H1 (cell line): ENCODE measurements at regions not wholly inside any gene's neighbourhood (a gene's known extent, or its start where the extent isn't known, plus 50 kb on each side); places are given as distances from the start of the nearest gene placed in this dataset.

Source experiments
- CTCF ChIA-PET: fragments of 300-600 bp; sonication (Branson Sonifier 250); formaldehyde crosslinking; loops from one replicate; lab custom pipeline; 2021; ENCODE audit not compliant: partially characterized antibody; lab: Charles Lee
- POLR2A ChIA-PET: fragments of 300-600 bp; sonication (Branson Sonifier 250); formaldehyde crosslinking; loops from one replicate; lab custom pipeline; 2021; ENCODE audit warnings: inconsistent platforms; ENCODE audit not compliant: partially characterized antibody; lab: Charles Lee
- DNase-seq, 2 experiments: peaks; one replicate each; pipeline versions ENCODE4 v3.0.0 to v3.0.0-alpha.2; 2010 to 2022; ENCODE audit warnings: low spot score in 2 of 2, low read depth in 1 of 2, mixed read lengths in 1 of 2
- FAIRE-seq: peaks from 2 replicates; lab custom pipeline; 2011; peaks lifted over from hg19 to GRCh38; lab: Jason Lieb, UNC
- H2AFZ ChIP-seq: 2 replicates; pipeline ENCODE4 v1.8.1; 2012; ENCODE audit warnings: low read length, inconsistent platforms
- H2AK5ac ChIP-seq: 2 replicates; pipeline ENCODE4 v1.6.1; 2013; ENCODE audit warnings: low read depth, low read length
- H2BK120ac ChIP-seq: replicated peaks from 2 replicates; pipeline ENCODE3; 2013; ENCODE audit warnings: low read depth, low read length, inconsistent platforms
- H2BK12ac ChIP-seq: 2 replicates; pipeline ENCODE4 v1.6.1; 2013; ENCODE audit warnings: low read depth, low read length
- H2BK15ac ChIP-seq: 2 replicates; pipeline ENCODE4 v1.6.1; 2013; ENCODE audit warnings: low read length
- H2BK20ac ChIP-seq: 2 replicates; pipeline ENCODE4 v1.6.1; 2013; ENCODE audit warnings: low read length
- H2BK5ac ChIP-seq: 2 replicates; pipeline ENCODE4 v1.6.1; 2013; ENCODE audit warnings: low read depth, low read length
- H3K14ac ChIP-seq: 2 replicates; pipeline ENCODE4 v1.6.1; 2013; ENCODE audit warnings: inconsistent platforms; ENCODE audit not compliant: insufficient read length
- H3K18ac ChIP-seq: 2 replicates; pipeline ENCODE4 v1.6.1; 2013; ENCODE audit warnings: low read length; ENCODE audit errors: extremely low read depth
- H3K23ac ChIP-seq: 2 replicates; pipeline ENCODE4 v1.6.1; 2013; ENCODE audit warnings: inconsistent platforms; ENCODE audit not compliant: insufficient read length
- H3K23me2 ChIP-seq: 2 replicates; pipeline ENCODE4 v1.6.1; 2013; ENCODE audit warnings: low read depth, low read length
- H3K27ac ChIP-seq: 2 replicates; pipeline ENCODE4 v1.6.1; 2011; ENCODE audit warnings: low read depth, low read length, inconsistent platforms
- H3K27me3 ChIP-seq, 4 experiments: replicated peaks in 1 of 4; 1 replicate in 1 of 4; 2 replicates in 3 of 4; pipeline versions ENCODE4 v1.6.1 to v1.8.1; 2011 to 2013; ENCODE audit warnings: low read length in 3 of 4, mild to moderate bottlenecking in 3 of 4, inconsistent platforms in 2 of 4, mixed read lengths in 2 of 4, moderate library complexity in 1 of 4; ENCODE audit not compliant: control insufficient read depth in 3 of 4, insufficient read depth in 3 of 4; ENCODE audit errors: extremely low read depth in 1 of 4
- H3K36me3 ChIP-seq, 4 experiments: 2 replicates each; pipeline versions ENCODE4 v1.6.1 to v1.8.1; 2011 to 2013; ENCODE audit warnings: mild to moderate bottlenecking in 4 of 4, low read length in 3 of 4, moderate library complexity in 2 of 4, control low read depth in 1 of 4, inconsistent platforms in 1 of 4; ENCODE audit not compliant: insufficient read depth in 4 of 4, control insufficient read depth in 2 of 4
- H3K4ac ChIP-seq: replicated peaks from 2 replicates; pipeline ENCODE3; 2013; ENCODE audit warnings: low read length, low read depth, mixed read lengths, inconsistent platforms; ENCODE audit not compliant: insufficient read length
- H3K4me1 ChIP-seq, 4 experiments: replicated peaks in 1 of 4; 1 replicate in 1 of 4; 2 replicates in 3 of 4; pipeline versions ENCODE4 v1.6.1 to v1.8.1; 2011 to 2013; ENCODE audit warnings: low read length in 3 of 4, inconsistent platforms in 2 of 4, mixed read lengths in 1 of 4; ENCODE audit not compliant: insufficient read depth in 4 of 4, control insufficient read depth in 3 of 4
- H3K4me2 ChIP-seq, 2 experiments: 2 replicates each; pipeline versions ENCODE4 v1.6.1 to v1.8.1; 2011 to 2013; ENCODE audit warnings: low read depth in 2 of 2, low read length in 2 of 2, control low read depth in 1 of 2, inconsistent platforms in 1 of 2, mild to moderate bottlenecking in 1 of 2; ENCODE audit not compliant: insufficient read depth in 1 of 2
- H3K4me3 ChIP-seq, 4 experiments: fragments of 200-600, 300-600 bp in 1 of 4; sonication (generic), shearing (Covaris generic), sonication (Bioruptor Twin) in 1 of 4; 2 replicates each; pipeline versions ENCODE4 v1.5.1 to v1.8.1; 2011 to 2016; ENCODE audit warnings: low read length in 4 of 4, low read depth in 3 of 4, control low read depth in 2 of 4, inconsistent platforms in 2 of 4, mild to moderate bottlenecking in 2 of 4, mixed read lengths in 1 of 4, moderate library complexity in 1 of 4; ENCODE audit not compliant: insufficient read depth in 2 of 4; ENCODE audit errors: extremely low read depth in 1 of 4
- H3K56ac ChIP-seq: replicated peaks from 2 replicates; pipeline ENCODE3; 2013; ENCODE audit warnings: low read depth, mild to moderate bottlenecking, mixed read lengths, low read length, inconsistent platforms; ENCODE audit not compliant: insufficient read length
- H3K79me1 ChIP-seq: 2 replicates; pipeline ENCODE4 v1.6.1; 2013; ENCODE audit warnings: low read depth, low read length, control low read depth
- H3K79me2 ChIP-seq, 2 experiments: 2 replicates each; pipeline versions ENCODE4 v1.6.1 to v1.8.1; 2012 to 2013; ENCODE audit warnings: low read length in 2 of 2, mild to moderate bottlenecking in 2 of 2, inconsistent platforms in 1 of 2; ENCODE audit not compliant: insufficient read depth in 2 of 2, control insufficient read depth in 1 of 2
- H3K9ac ChIP-seq, 4 experiments: replicated peaks in 1 of 4; 1 replicate in 1 of 4; 2 replicates in 3 of 4; pipeline versions ENCODE4 v1.6.1 to v1.8.1; 2011 to 2013; ENCODE audit warnings: low read depth in 3 of 4, low read length in 3 of 4, control low read depth in 2 of 4, mild to moderate bottlenecking in 2 of 4, moderate library complexity in 2 of 4, inconsistent platforms in 1 of 4; ENCODE audit errors: extremely low read depth in 1 of 4
- H3K9me3 ChIP-seq, 2 experiments: 2 replicates each; pipeline versions ENCODE4 v1.6.1 to v1.8.1; 2012 to 2013; ENCODE audit warnings: mild to moderate bottlenecking in 2 of 2, moderate library complexity in 2 of 2, control low read depth in 1 of 2, inconsistent platforms in 1 of 2, low read depth in 1 of 2, low read length in 1 of 2, mixed read lengths in 1 of 2; ENCODE audit not compliant: insufficient read depth in 2 of 2
- H4K20me1 ChIP-seq, 2 experiments: replicated peaks in 1 of 2; 2 replicates each; pipeline versions ENCODE3 to v1.8.1; 2011 to 2013; ENCODE audit warnings: inconsistent platforms in 2 of 2, low read length in 2 of 2, mild to moderate bottlenecking in 1 of 2; ENCODE audit not compliant: insufficient read depth in 2 of 2, control insufficient read depth in 1 of 2
- H4K5ac ChIP-seq: 2 replicates; pipeline ENCODE4 v1.6.1; 2013; ENCODE audit warnings: low read length, low read depth, mixed read lengths, inconsistent platforms; ENCODE audit not compliant: insufficient read length
- H4K8ac ChIP-seq: 2 replicates; pipeline ENCODE4 v1.8.0; 2013; ENCODE audit warnings: mild to moderate bottlenecking, moderate library complexity, low read length, inconsistent platforms; ENCODE audit not compliant: insufficient read depth; ENCODE audit errors: extremely low read depth
- H4K91ac ChIP-seq: replicated peaks from 2 replicates; pipeline ENCODE3; 2013; ENCODE audit warnings: low read length, mixed read lengths, inconsistent platforms; ENCODE audit not compliant: insufficient read length
- BCL11A ChIP-seq, 2 experiments: IDR thresholded peaks; one replicate each; pipeline ENCODE4 v1.6.1; 2011; ENCODE audit warnings: low read depth in 2 of 2, low read length in 2 of 2, mild to moderate bottlenecking in 2 of 2
- CREB1 ChIP-seq: IDR thresholded peaks from 2 replicates; pipeline ENCODE4 v1.6.1; 2012; ENCODE audit warnings: inconsistent platforms
- EGR1 ChIP-seq: IDR thresholded peaks from 2 replicates; pipeline ENCODE4 v1.6.1; 2011; ENCODE audit warnings: low read depth, low read length, borderline replicate concordance
- EP300 ChIP-seq, 2 experiments: IDR thresholded peaks; 1 replicate in 1 of 2; 2 replicates in 1 of 2; pipeline ENCODE4 v1.6.1; 2011 to 2012; ENCODE audit warnings: low read depth in 2 of 2, low read length in 2 of 2, mild to moderate bottlenecking in 2 of 2, borderline replicate concordance in 1 of 2, inconsistent platforms in 1 of 2, moderate library complexity in 1 of 2
- RNF2 ChIP-seq: fragments of 200-900, 300-1000 bp; sonication (generic); IDR thresholded peaks from 2 replicates; pipeline ENCODE4 v1.7.1; 2016; ENCODE audit warnings: borderline replicate concordance, low read depth, mild to moderate bottlenecking, antibody characterized with exemption, low read length; ENCODE audit not compliant: poor library complexity, severe bottlenecking; ENCODE audit errors: missing control alignments
- TBP ChIP-seq: IDR thresholded peaks from 2 replicates; pipeline ENCODE4 v1.6.1; 2011; ENCODE audit warnings: low read depth, low read length, improper control_type of control experiment
- WGBS, 2 experiments: shearing (Covaris generic) in 1 of 2; methylation state at CpG; one replicate each; pipeline versions ENCODE4 v1.1.6 to v1.1.7; 2013 to 2015; ENCODE audit warnings: low lambda C conversion rate in 2 of 2, mixed read lengths in 2 of 2, inconsistent platforms in 1 of 2, low coverage in 1 of 2, missing lambda C conversion rate in 1 of 2; ENCODE audit not compliant: insufficient replicate concordance in 2 of 2, insufficient coverage in 1 of 2, insufficient read length in 1 of 2; ENCODE audit errors: extremely low coverage in 1 of 2, missing lambda C conversion rate in 1 of 2; 5-methylcytosine and 5-hydroxymethylcytosine counted together
- TF ChIP-seq, protein P1 (sequence below), 3 experiments: IDR thresholded peaks; 1 replicate in 2 of 3; 2 replicates in 1 of 3; pipeline versions ENCODE4 v1.5.1 to v1.6.1; 2011; ENCODE audit warnings: low read length in 3 of 3, mild to moderate bottlenecking in 3 of 3, inconsistent platforms in 2 of 3, low read depth in 1 of 3, moderate library complexity in 1 of 3; ENCODE audit not compliant: insufficient read depth in 1 of 3; ENCODE audit errors: control extremely low read depth in 1 of 3

GRCh38 chr7:110601710-110602109 is 489.2 kb upstream of the LRRN3 start:
- H3K79me2 ChIP-seq: no peaks in the 10 kb centered on the region
- no peak overlapping the region for H3K9ac ChIP-seq
- ChIA-PET POLR2A (no interaction called here), CTCF (interaction anchor here (1.0 kb wide), 1 partner anchor 206 kb away, joined by 3 read pairs; no protein-coding TSS in a partner anchor)
- H4K5ac ChIP-seq: no peak overlapping the region
- no peaks in the 10 kb centered on the region for H3K9me3 ChIP-seq
- no peak overlapping the region for H2AK5ac ChIP-seq
- H2AFZ ChIP-seq: peak overlapping the region; percentile 33; the same call in 1 of the 2 replicates
- no peaks in the 10 kb centered on the region for H3K36me3 ChIP-seq
- no peaks in the 10 kb centered on the region for H4K20me1 ChIP-seq
- no peak overlapping the region for H4K8ac ChIP-seq
- H4K91ac ChIP-seq: no peak overlapping the region
- no peak overlapping the region for H2BK20ac ChIP-seq
- 0 out of 7 replicates have a peak, but pooled peaks cover 0 to 2% (median 0%) of the 10 kb centered on the region in 4 experiments for H3K4me1 ChIP-seq
- no peak overlapping the region for H2BK12ac ChIP-seq
- H3K4ac ChIP-seq: no peak overlapping the region
- no peak overlapping the region for H2BK5ac ChIP-seq
- no peak for FAIRE-seq
- H3K27ac ChIP-seq: no peak overlapping the region
- 79% methylated on average over 1 of the region's 1 CpG; no CpG with 5 or more reads in 1 of the 2 experiments for WGBS, 2 experiments
- H3K27me3 ChIP-seq: no peaks in the 10 kb centered on the region
- no peak overlapping the region for H3K4me2 ChIP-seq
- no peak overlapping the region for H2BK120ac ChIP-seq
- no peak overlapping the region for H3K4me3 ChIP-seq
- no peak overlapping the region for H3K18ac ChIP-seq
- H3K23me2 ChIP-seq: no peaks in the 10 kb centered on the region
- H3K79me1 ChIP-seq: no peaks in the 10 kb centered on the region
- DNase-seq: no peak
- H3K14ac ChIP-seq: no peak overlapping the region
- no peak overlapping the region for H3K23ac ChIP-seq
- H3K56ac ChIP-seq: no peak overlapping the region
- H2BK15ac ChIP-seq: no peak overlapping the region
- no peak for TF ChIP-seq EGR1
- TF ChIP-seq, protein P1, sequence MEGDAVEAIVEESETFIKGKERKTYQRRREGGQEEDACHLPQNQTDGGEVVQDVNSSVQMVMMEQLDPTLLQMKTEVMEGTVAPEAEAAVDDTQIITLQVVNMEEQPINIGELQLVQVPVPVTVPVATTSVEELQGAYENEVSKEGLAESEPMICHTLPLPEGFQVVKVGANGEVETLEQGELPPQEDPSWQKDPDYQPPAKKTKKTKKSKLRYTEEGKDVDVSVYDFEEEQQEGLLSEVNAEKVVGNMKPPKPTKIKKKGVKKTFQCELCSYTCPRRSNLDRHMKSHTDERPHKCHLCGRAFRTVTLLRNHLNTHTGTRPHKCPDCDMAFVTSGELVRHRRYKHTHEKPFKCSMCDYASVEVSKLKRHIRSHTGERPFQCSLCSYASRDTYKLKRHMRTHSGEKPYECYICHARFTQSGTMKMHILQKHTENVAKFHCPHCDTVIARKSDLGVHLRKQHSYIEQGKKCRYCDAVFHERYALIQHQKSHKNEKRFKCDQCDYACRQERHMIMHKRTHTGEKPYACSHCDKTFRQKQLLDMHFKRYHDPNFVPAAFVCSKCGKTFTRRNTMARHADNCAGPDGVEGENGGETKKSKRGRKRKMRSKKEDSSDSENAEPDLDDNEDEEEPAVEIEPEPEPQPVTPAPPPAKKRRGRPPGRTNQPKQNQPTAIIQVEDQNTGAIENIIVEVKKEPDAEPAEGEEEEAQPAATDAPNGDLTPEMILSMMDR (IDR thresholded peaks at IDR 0.05; ENCODE audit: control extremely low read depth in 1 of 3, insufficient read depth in 1 of 3, low read depth in 1 of 3, low read length in 3 of 3): no peak
- TF ChIP-seq CREB1: no peak
- TF ChIP-seq TBP: no peak
- TF ChIP-seq EP300 (IDR thresholded peaks at IDR 0.05; ENCODE audit: borderline replicate concordance in 1 of 2, low read depth in 2 of 2, low read length in 2 of 2): no peak
- TF ChIP-seq RNF2: no peak
- TF ChIP-seq BCL11A (IDR thresholded peaks at IDR 0.05; ENCODE audit: low read depth in 2 of 2, low read length in 2 of 2): no peak
